ENCODE measurements at regions not wholly inside any gene's neighbourhood (a gene's known extent, or its start where the extent isn't known, plus 50 kb on each side); places are given as distances from the start of the nearest gene placed in this dataset.
"Not testable (repeated sequence)": the region's sequence is repeated elsewhere in the genome, so short reads cannot be mapped to it uniquely, and the experiment has no call there.

- no peak for DNase-seq
Observed at GRCh38 chr12:131318045-131318685, 364.5 kb downstream of the ADGRD1 start.

- no peak for DNase-seq
Observed at GRCh38 chr12:131321988-131322387, 368.3 kb downstream of the ADGRD1 start.

GRCh38 chr12:131322460-131322859 is 368.8 kb downstream of the ADGRD1 start:
- DNase-seq = not testable (repeated sequence)

- DNase-seq = no peak
Observed at GRCh38 chr12:131323879-131324278, 370.2 kb downstream of the ADGRD1 start.

GRCh38 chr12:131327521-131328488 is 374.1 kb downstream of the ADGRD1 start:
- no peak for DNase-seq

GRCh38 chr12:131328861-131329845 is 375.4 kb downstream of the ADGRD1 start:
- not testable (repeated sequence) for DNase-seq

GRCh38 chr12:131330106-131330815 is 376.6 kb downstream of the ADGRD1 start:
- DNase-seq = no peak

- DNase-seq = no peak
Observed at GRCh38 chr12:131331148-131331750, 377.5 kb downstream of the ADGRD1 start.

- DNase-seq = no peak
Observed at GRCh38 chr12:131332224-131332623, 378.5 kb downstream of the ADGRD1 start.

- DNase-seq = no peak
Observed at GRCh38 chr12:131333136-131333535, 377.8 kb upstream of the SFSWAP start.

GRCh38 chr12:131333621-131334440 is 377.1 kb upstream of the SFSWAP start:
- no peak for DNase-seq

GRCh38 chr12:131334835-131335234 is 376.1 kb upstream of the SFSWAP start:
- DNase-seq = no peak

GRCh38 chr12:131335456-131335855 is 375.4 kb upstream of the SFSWAP start:
- DNase-seq = no peak

- not testable (repeated sequence) for DNase-seq
Observed at GRCh38 chr12:131337861-131338260, 373.0 kb upstream of the SFSWAP start.

GRCh38 chr12:131340616-131341210 is 370.2 kb upstream of the SFSWAP start:
- DNase-seq = no peak

- DNase-seq = not testable (repeated sequence)
Observed at GRCh38 chr12:131341608-131342007, 369.3 kb upstream of the SFSWAP start.

GRCh38 chr12:131343436-131343835 is 367.5 kb upstream of the SFSWAP start:
- DNase-seq = not testable (repeated sequence)

- DNase-seq = not testable (repeated sequence)
Observed at GRCh38 chr12:131344715-131345520, 366.0 kb upstream of the SFSWAP start.
